ENCODE measurements at regions not wholly inside any gene's neighbourhood (a gene's known extent, or its start where the extent isn't known, plus 50 kb on each side); places are given as distances from the start of the nearest gene placed in this dataset.

DNA sequence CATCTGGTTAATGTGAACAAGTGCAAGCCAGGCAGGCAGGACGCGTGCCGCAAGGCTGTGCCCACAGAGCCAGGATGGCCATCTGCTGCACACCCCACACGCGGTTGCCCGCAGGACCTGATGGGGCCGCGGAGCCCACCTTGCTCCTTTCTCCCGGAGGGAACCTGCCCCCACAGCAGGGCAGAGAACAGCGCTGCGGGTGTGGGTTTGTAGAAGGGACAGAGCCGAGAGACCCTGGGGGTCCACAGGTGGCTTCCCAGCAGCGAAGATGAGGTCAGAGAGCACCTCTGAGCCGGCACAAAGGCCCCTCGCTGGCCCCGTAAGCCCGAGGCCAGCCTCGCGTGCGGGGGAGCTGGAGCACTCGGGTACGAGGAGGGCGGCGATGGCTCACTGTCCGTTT, 460.8 kb upstream of the SALL3 start:
- H2AFZ ChIP-seq (ENCODE audit: low read length) = no peak overlapping the region
- no peaks in the 10 kb centered on the region for H3K9me3 ChIP-seq (ENCODE audit: low read length)
- no peak overlapping the region for H3K4me3 ChIP-seq (ENCODE audit: low read depth, low read length, poor library complexity, severe bottlenecking)
- ChIA-PET POLR2A (no interaction called here), CTCF (ENCODE audit: unreplicated experiment) (no interaction called here)
- H3K27ac ChIP-seq (ENCODE audit: low read depth, low read length, poor library complexity, severe bottlenecking) = no peak overlapping the region
- DNase-seq (ENCODE audit: low spot score) = no peak
- no peaks in the 10 kb centered on the region for H4K20me1 ChIP-seq (ENCODE audit: insufficient read depth, low read length)
- BruUV-seq (replicated peaks) = no TSS peak
- H3K36me3 ChIP-seq (ENCODE audit: insufficient read depth, low read length) = no peaks in the 10 kb centered on the region
- H3K4me1 ChIP-seq (ENCODE audit: insufficient read depth, low read length, poor library complexity, severe bottlenecking) = no peaks in the 10 kb centered on the region
- intact Hi-C loops (cut with micrococcal nuclease; ENCODE audit: unreplicated experiment) = no loop called here
- H3K9me2 ChIP-seq (ENCODE audit: insufficient read depth, low read length) = no peaks in the 10 kb centered on the region
- no peak for TF ChIP-seq EZH2phosphoT487 (IDR thresholded peaks at IDR 0.05; ENCODE audit: borderline replicate concordance, low read depth, low read length)
- TF ChIP-seq, protein P1, sequence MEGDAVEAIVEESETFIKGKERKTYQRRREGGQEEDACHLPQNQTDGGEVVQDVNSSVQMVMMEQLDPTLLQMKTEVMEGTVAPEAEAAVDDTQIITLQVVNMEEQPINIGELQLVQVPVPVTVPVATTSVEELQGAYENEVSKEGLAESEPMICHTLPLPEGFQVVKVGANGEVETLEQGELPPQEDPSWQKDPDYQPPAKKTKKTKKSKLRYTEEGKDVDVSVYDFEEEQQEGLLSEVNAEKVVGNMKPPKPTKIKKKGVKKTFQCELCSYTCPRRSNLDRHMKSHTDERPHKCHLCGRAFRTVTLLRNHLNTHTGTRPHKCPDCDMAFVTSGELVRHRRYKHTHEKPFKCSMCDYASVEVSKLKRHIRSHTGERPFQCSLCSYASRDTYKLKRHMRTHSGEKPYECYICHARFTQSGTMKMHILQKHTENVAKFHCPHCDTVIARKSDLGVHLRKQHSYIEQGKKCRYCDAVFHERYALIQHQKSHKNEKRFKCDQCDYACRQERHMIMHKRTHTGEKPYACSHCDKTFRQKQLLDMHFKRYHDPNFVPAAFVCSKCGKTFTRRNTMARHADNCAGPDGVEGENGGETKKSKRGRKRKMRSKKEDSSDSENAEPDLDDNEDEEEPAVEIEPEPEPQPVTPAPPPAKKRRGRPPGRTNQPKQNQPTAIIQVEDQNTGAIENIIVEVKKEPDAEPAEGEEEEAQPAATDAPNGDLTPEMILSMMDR (conservative IDR thresholded peaks at IDR 0.05; ENCODE audit: low read length) = no peak
- no peak overlapping the region for H3K4me2 ChIP-seq (ENCODE audit: low read length)
- no peaks in the 10 kb centered on the region for H3K79me2 ChIP-seq (ENCODE audit: insufficient read depth, low read depth, low read length)

DNA sequence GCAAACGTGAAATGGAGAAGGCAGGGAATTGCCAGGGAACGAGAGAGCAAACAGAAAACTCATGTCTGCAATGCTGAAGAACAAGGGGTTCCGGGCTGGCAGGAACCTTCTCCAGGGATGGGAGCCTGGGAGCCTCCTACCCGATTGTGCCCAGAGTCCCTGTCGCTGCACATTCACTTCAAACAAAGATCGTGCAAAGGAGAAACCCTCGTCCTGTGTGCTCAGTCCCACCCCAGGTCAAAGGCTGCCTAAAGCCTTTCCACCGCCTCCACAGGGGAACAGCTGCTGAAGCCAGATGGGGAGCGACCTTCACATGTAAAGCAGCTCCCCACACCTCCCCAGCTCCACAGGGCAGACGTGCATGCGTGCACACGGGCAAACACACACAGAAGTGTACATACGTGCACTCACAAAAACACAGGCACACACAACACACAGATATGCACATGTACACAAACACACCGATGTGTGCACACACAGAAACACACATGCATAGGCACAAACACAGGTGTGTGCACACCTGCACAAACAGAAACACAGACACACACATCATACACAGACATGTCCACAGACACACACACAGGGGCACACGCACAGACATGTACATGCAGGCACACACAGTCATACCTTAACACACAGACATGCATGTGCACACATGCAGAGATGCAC, 460.1 kb upstream of the SALL3 start:
- BruUV-seq (replicated peaks) = no TSS peak
- no peaks in the 10 kb centered on the region for H3K9me2 ChIP-seq (ENCODE audit: insufficient read depth, low read length)
- H3K36me3 ChIP-seq (ENCODE audit: insufficient read depth, low read length) = no peaks in the 10 kb centered on the region
- H3K4me1 ChIP-seq (ENCODE audit: insufficient read depth, low read length, poor library complexity, severe bottlenecking) = no peaks in the 10 kb centered on the region
- no peaks in the 10 kb centered on the region for H4K20me1 ChIP-seq (ENCODE audit: insufficient read depth, low read length)
- no peak for DNase-seq (ENCODE audit: low spot score)
- H3K79me2 ChIP-seq (ENCODE audit: insufficient read depth, low read depth, low read length) = no peaks in the 10 kb centered on the region
- no peak overlapping the region for H3K27ac ChIP-seq (ENCODE audit: low read depth, low read length, poor library complexity, severe bottlenecking)
- ChIA-PET CTCF (ENCODE audit: unreplicated experiment) (no interaction called here), POLR2A (no interaction called here)
- no peak overlapping the region for H3K4me3 ChIP-seq (ENCODE audit: low read depth, low read length, poor library complexity, severe bottlenecking)
- no peak overlapping the region for H3K4me2 ChIP-seq (ENCODE audit: low read length)
- no peak overlapping the region for H2AFZ ChIP-seq (ENCODE audit: low read length)
- TF ChIP-seq, protein P1 (conservative IDR thresholded peaks at IDR 0.05; ENCODE audit: low read length) = no peak
- no peak for TF ChIP-seq EZH2phosphoT487 (IDR thresholded peaks at IDR 0.05; ENCODE audit: borderline replicate concordance, low read depth, low read length)
- intact Hi-C loops (cut with micrococcal nuclease; ENCODE audit: unreplicated experiment) = no loop called here
- no peaks in the 10 kb centered on the region for H3K9me3 ChIP-seq (ENCODE audit: low read length)

DNA sequence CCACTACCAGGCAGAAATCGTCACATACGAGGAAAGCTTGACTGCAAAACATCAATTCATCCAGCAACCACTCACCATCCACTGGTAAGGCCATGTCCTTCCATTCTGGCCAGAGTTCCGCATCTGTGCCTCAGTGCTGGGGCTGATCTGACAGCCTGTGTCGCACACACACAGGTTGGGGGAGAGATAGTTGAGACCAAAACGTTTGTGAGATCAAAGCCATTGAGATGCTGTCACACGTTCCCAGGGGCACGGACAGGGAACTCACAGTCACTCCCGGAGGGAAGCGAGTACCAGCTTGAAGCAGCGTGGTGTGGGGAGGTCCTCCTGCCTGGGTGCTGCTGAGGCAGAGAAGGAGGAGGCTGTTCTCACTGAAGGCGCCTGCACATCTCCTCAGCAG, 458.5 kb upstream of the SALL3 start:
- CTCF ChIA-PET (ENCODE audit: unreplicated experiment) = no interaction called here
- H2AFZ ChIP-seq (ENCODE audit: low read length) = no peak overlapping the region
- BruUV-seq (replicated peaks) = no TSS peak

More for the DNA sequence above, 458.5 kb upstream of the SALL3 start:
- Histone ChIP-seq H3K4me3 (ENCODE audit: low read depth, low read length, poor library complexity, severe bottlenecking) (no peak overlapping the region), H3K4me1 (ENCODE audit: insufficient read depth, low read length, poor library complexity, severe bottlenecking) (no peaks in the 10 kb centered on the region), H3K79me2 (ENCODE audit: insufficient read depth, low read depth, low read length) (no peaks in the 10 kb centered on the region), H3K9me3 (ENCODE audit: low read length) (no peaks in the 10 kb centered on the region), H3K36me3 (ENCODE audit: insufficient read depth, low read length) (no peaks in the 10 kb centered on the region), H4K20me1 (ENCODE audit: insufficient read depth, low read length) (no peaks in the 10 kb centered on the region), H3K9me2 (ENCODE audit: insufficient read depth, low read length) (no peaks in the 10 kb centered on the region), H3K27ac (ENCODE audit: low read depth, low read length, poor library complexity, severe bottlenecking) (no peak overlapping the region), H3K4me2 (ENCODE audit: low read length) (no peak overlapping the region)
- intact Hi-C loops (cut with micrococcal nuclease; ENCODE audit: unreplicated experiment) = no loop called here
- DNase-seq (ENCODE audit: low spot score) = no peak
- POLR2A ChIA-PET = no interaction called here
- TF ChIP-seq, protein P1 (conservative IDR thresholded peaks at IDR 0.05; ENCODE audit: low read length) = no peak
- TF ChIP-seq EZH2phosphoT487 (IDR thresholded peaks at IDR 0.05; ENCODE audit: borderline replicate concordance, low read depth, low read length) = no peak
